ENCODE measurements at regions not wholly inside any gene's neighbourhood (a gene's known extent, or its start where the extent isn't known, plus 50 kb on each side); places are given as distances from the start of the nearest gene placed in this dataset.
A peak's percentile ranks its signal among the peaks of the same experiment; 100 is the strongest.

DNA sequence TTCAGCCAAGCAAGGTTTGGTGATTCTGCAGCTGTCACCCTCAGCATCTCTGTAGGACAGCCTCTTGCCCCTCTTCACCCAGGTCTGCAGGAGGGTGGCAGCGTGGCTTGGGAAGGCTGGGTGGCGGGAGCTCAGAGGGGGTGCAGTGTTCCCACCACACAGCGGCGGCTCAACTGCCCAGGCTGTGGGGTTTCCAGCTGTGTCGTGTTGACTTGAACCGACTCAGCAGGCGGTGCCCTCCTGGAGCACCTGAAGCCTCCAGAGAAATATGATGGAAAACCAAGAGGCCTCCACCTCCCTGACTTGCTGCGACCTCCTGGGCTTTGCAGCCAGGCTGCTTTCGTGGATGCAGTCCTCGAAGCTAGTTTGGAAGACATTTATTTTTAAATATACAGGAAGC lies 68.0 kb upstream of the KLF6 start:
- no peak for DNase-seq

DNA sequence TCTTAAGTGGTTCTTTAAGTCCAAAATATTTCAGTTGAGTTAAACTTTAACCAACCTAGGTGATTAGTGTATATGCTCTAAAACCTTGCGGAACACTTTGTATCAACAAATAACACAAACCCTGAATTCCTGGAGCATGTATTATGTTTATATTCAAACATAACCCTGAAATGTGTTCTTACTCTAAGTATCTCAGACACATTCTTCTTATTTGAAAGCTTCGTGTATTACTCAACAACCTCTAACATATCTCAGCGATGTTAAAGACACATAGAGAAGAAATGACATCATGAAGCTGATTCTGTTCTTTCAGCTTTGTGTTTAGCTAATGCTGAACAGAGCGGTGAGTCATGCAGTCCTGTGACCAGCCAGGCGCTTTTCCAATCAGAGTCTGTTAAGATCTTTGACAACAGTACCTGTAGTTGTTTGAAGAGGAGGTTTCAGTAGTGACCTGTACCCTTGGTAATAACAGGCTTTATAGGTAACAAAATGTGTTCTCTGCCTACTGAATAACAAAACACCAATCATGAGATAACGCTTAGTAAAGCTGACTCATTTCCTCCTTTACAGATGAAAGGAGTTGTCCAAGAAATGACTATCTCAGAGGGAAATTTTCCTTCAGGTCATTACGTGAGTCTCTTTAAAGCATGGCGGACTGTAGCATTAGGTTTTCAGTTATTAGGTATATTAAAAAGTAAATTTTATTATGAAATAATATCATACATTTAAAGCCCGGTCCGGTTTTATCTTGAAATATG lies 67.3 kb upstream of the KLF6 start:
- DNase-seq, result peak; percentile 54

DNA sequence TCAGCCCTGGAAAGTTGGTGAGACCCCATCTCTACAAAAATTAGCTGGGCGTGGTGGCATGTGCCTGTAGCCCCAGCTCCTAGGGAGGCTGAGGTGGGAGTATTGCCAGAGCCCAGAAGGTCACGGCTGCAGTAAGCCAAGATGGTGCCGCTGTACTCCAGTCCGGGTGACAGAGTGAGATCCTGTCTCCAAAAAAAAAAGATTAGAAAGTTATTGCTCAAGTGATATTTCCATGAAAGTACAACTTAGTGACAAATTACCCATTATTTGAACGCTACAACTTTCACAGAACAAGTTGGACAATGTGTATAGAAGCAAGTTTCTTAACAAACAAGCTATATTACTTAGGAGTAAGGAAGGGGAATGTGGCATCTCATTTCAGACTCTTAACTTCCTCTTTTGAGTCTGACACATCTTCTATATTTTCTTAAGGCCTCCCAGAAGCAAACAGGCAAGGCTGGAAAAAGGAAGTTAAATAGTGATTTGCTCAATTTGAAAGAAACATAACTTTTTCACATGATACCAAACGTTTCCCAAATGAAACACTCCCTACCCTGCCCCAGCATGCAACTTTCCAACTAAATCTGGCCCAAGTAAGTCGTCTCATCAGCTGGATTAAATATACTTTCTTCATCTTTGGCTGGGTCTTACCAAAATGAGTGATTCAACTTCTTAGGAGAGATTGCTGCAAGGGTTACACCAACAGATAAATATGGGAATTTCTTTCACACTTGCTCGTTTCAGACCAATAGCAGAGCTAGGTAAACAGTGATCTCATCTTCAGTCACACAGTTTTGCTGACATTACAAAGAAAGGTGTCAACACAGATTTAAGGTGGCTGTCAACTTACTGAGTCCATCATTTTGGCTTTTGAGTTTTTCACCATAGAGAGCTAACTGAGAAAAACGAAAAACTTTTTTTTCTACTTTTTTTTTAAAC lies 66.3 kb upstream of the KLF6 start:
- DNase-seq, result no peak

DNA sequence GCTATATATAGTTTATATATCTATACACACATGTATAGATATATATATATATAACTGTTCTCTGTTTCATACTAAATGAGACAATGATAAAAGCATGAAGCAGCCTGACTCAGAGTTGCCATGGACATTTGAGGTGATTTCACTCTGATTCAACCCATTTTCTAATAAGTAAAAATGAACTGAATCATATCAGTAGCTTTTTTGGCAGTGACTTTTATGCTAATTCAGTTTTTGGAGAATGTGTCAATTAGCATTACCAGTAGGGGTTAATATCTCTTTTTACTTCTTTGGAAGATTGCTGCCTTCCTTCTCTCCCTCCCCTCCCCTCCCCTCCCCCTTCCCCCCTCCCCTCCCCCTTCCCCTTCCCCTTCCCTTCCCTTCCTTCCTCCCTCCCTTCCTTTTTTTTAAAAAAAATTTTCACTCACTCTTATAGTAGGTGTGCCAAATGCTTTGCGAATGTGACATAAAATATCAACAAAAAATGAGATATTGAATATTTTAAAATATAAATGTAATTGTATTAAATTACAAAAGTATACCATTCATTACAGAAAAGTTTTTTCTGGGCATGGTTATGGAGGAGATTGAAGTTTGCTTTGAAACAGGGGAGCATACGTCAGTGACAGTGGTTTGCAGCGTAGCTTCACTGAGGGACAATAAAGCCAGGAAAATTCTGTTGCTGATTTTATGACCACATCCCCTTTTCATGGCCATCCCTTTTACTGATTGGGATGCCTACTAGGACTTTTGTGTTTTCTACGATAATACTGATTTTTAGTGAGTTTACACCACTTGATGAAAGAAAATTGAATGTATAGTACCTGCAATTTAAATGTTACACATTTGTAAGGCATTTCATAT lies 64.0 kb upstream of the KLF6 start:
- no peak for DNase-seq

DNA sequence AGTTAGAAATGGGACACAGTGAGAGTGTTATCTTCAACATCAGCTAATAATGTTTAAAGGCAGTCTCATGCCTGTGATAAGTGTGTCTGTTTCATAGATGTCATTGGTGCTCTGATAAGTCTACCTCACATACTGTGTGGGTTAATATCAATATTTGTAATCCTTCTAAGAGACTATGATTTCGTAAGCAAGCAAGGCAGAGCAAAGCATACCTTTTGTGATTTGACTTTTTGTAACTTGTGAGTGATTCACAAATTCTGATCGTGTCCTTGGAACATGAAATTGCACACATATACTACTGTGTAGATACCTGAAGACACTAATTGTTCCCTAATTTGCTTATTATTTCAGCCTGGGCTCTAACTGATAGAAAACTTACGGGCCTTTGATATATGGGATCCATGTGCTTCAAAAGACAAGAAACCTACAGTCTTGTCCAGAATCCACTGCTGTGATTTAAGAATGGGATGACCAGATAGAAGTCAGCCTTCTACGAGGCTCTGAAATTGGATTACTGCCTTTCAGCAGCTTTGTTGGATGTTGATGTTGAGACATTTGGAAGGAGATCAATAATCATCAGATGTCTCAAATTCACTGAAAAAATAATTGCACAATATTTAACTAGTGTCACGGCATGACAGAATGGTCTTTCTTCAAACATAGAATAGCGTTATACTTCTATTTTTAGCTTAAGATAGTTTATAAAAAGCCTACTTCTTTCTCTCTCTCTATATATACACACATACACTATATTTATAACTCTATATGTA lies 63.2 kb upstream of the KLF6 start:
- DNase-seq, result no peak

DNA sequence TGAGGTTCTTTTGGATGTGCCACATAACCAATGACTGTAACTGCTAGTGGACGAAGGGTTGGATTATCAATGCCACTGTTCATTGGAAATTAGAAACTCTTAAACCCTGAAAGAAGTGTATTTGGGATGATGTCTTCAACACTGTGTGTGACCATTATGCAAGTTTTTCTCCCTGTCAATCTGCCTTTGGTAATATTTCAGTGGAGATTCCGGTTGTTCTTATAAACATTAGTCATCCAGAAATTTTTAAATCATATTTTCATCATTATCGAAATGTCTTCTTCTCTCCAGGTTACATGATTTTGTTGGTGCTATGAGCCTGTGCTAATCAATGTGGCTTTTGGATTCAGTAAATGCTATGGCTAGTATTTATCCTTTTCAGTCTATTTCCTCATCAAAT lies 61.7 kb upstream of the KLF6 start:
- no peak for DNase-seq

DNA sequence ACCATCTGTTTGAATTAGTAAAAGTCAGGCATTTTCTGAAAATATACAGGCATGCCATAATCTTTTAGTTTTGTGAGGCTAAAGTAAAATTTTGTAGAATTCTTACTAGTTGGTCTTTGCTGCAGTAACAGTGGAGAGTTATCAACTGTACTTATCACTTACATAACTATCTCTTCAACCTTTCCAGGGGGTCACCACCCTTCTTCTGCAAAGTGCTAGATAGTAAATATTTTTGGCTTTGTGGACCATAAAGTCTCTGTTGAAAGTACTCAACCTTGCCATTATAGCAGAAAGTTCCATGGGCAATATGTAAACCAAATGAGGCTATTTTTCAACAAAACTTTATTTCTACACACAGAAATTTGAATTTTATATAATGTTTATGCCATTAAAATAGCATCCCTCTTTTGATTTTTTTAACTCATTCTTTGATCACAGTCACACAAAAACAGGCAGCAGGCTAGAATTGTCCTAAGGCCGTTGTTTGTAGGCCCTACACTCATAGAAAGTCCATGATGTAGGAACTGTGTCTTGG lies 59.5 kb upstream of the KLF6 start:
- DNase-seq, result no peak

DNA sequence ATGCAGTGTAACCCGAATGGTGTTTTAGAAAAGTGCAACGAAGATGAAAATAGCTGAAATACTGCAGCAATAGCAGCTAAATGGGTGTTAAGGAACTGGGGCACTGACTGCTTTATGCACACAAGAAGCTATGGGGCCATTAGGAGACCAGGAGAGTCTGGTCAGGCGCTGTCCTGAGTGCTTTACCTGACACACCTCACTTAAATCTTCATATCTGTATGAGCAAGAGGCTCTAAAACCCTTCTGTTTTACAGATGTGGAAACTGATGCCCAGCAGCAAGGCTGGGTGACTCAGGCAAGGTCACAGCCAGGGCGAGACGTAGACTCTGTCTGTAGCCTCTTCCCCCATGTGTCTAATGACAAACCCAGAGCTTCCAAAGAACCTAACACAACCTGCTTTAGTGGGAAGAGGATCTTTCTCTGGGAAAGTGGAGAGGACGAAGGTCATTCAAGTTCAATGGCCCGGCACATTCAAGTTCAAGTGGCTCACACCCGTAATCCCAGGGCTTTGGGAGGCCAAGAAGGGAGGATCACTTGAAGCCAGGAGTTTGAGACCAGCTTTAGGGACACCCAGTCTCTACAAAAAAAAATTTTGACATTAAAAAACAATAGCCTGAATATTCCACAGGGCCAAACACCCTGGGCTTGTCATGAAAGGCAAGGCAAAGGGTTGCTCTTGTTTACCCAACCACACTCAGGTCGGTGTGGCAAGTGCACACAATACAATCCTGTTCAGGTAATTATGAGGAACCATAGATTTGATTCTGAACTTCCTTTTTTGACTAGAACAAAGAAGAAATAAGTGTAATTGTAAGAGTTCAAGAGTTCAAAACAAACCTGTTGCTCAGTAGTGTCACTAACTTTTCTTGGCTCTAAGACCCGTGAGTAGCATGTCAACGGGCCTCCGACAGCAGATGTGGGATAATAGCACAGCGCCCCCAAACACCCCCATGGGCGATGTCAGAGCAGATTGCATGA lies 53.7 kb upstream of the KLF6 start:
- no peak for DNase-seq

DNA sequence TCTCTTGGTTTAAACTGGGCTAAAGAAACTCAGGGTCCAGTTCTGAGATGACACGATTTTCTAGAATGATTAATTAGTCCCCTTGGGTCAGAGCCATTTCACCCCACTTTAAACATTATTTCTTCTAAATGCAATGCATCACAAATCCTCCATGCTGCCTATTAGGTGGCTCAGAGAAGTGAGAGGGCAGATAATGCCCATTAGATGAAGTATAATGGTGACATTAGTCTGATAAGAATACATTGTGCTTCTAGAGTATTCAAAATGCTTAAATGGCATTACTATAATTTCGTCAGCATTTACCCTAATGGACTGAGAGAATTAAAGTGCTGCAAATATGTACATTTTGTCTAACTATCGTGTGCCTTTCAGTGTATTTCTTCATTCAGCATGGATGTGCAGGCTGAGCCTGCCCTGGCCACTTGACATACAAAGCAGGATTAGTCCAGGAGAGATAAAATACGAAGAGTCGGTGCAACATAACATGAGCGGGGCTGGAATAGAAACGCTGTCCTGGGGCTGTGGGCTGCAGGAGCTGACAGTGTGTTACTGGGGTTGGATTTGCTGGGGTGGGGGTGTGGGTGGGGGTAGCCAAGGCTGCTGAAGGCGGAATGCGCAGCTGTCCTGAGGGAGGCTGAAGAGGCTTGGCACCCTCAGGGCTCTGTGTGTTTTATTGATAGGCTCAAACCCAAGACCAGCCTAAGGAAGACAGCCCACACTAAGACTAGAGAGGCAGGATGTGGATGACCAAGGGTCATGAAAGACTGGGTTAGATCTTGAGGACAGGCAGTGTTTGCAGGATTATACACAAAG lies 52.8 kb upstream of the KLF6 start:
- DNase-seq, result no peak

DNA sequence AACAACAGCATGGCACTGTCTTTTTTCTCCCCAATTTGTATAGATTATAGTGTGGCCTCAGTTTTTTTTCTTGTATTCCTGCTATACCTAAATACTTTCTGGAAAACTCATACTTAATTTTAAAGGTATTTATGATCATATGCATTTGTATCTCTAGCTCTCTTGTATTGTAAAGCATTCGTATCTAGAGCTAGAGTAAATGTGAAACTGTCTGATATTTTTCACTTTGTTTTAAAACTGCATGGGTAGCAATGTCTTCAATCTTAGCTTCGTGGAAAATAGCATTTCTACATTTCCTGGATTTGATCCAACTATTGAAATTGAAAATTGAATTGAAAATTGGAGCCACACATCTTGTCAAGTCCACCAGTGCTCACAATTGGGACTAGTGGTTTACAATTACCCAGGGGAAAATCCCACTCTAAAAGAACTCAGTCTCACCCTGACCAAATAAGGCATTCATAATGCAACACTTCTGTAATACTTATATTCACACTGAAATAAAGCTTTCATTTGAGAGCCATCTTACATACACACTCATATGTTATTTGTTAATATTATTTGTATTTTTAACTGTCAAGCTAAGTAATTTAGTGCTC lies 51.3 kb upstream of the KLF6 start:
- no peak for DNase-seq

DNA sequence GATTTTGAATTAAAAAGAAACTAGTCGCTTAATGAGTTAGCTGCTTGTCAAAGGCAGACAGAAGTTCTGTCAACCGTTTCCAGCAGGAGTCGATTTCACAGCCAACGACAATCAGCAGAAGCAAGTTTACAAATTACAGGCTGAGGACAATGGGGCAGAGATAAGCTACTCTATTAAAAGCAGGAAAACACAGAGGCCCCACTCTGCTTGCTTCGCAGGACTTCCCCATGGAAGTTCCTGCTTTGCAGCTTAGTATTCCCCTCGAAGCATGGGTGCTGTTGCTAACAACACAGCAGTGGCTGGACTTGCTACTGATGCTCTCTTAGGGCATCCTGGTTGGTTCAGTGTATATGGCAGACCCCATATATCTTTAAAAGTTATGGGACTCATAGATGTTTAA lies 50.8 kb upstream of the KLF6 start:
- DNase-seq, result no peak

DNA sequence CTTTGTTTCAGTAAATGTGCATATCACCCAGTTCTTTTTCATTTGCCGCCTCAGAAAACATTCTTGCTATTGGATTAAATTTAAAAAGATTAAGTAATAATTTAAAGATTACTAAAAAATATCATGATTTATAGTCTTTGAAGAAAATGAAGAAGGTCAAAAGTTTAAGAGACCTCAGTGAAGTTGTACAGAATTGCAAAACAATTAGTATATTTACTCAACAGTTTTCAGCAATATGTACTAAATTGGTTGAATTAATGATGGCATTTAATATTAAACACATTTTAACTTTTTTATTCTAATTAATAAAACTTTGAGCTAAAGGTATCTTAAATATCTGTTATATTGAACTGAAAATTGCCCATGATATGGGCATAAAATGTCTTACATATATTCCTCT lies 49.9 kb upstream of the KLF6 start:
- DNase-seq, result no peak

Data from activated CD4-positive, CD25-positive, alpha-beta regulatory T cell treated with anti-CD3 and anti-CD28 coated beads, Interleukin-2, amount 50 U/mL, for 72 hours (primary cell).